CD4-positive, CD25-positive, alpha-beta regulatory T cell (primary cell): ENCODE measurements at regions not wholly inside any gene's neighbourhood (a gene's known extent, or its start where the extent isn't known, plus 50 kb on each side); places are given as distances from the start of the nearest gene placed in this dataset.

ENCODE experiments used
- ATAC-seq, 2 donors: fragments of 150-1000 bp; cut with Tn5 transposase; one replicate each; pipeline ENCODE4 v1.10.0; 2021; ENCODE audit warnings: low read depth in 2 of 2, moderate number of reproducible peaks in 2 of 2, moderate library complexity in 1 of 2
- DNase-seq, 3 donors: peaks; one replicate each; pipeline versions ENCODE4 v3.0.0 to v3.0.0-alpha.2; 2012 to 2022; ENCODE audit warnings: mixed read lengths in 1 of 3
- H3K27ac ChIP-seq: one replicate; pipeline ENCODE4 v1.7.0; 2013; ENCODE audit warnings: mild to moderate bottlenecking, low read length; ENCODE audit not compliant: insufficient read depth, poor library complexity, severe bottlenecking
- H3K27me3 ChIP-seq: one replicate; pipeline ENCODE4 v1.7.0; 2013; ENCODE audit warnings: low read length; ENCODE audit not compliant: control insufficient read depth, insufficient read depth
- H3K36me3 ChIP-seq: one replicate; pipeline ENCODE4 v1.7.0; 2013; ENCODE audit warnings: mild to moderate bottlenecking, low read length, moderate library complexity; ENCODE audit not compliant: control insufficient read depth, insufficient read depth
- H3K4me1 ChIP-seq: 2 replicates; pipeline ENCODE4 v1.7.0; 2013; ENCODE audit warnings: mild to moderate bottlenecking, low read length; ENCODE audit not compliant: insufficient read depth, control insufficient read depth, poor library complexity, severe bottlenecking
- H3K4me3 ChIP-seq: one replicate; pipeline ENCODE4 v1.7.0; 2013; ENCODE audit warnings: low read depth, mild to moderate bottlenecking, low read length, moderate library complexity
- H3K9me3 ChIP-seq, 2 experiments: 1 replicate in 1 of 2; 2 replicates in 1 of 2; pipeline ENCODE4 v1.7.0; 2013; ENCODE audit warnings: low read length in 2 of 2, mild to moderate bottlenecking in 1 of 2, moderate library complexity in 1 of 2; ENCODE audit not compliant: control insufficient read depth in 2 of 2
- H3K27ac Mint-ChIP-seq, 3 donors: one replicate each; pipeline ENCODE4 v1.8.0; 2020 to 2022; ENCODE audit warnings: mild to moderate bottlenecking in 3 of 3, mixed read lengths in 3 of 3, moderate library complexity in 2 of 3
- H3K27me3 Mint-ChIP-seq: one replicate; pipeline ENCODE4 v1.8.0; 2022; ENCODE audit warnings: mild to moderate bottlenecking, mixed read lengths
- H3K36me3 Mint-ChIP-seq: one replicate; pipeline ENCODE4 v1.8.0; 2020; ENCODE audit warnings: mixed read lengths
- H3K4me1 Mint-ChIP-seq, 4 donors: one replicate each; pipeline ENCODE4 v1.8.0; 2020 to 2022; ENCODE audit warnings: mixed read lengths in 4 of 4, mild to moderate bottlenecking in 1 of 4
- H3K4me3 Mint-ChIP-seq, 4 donors: one replicate each; pipeline ENCODE4 v1.8.0; 2020 to 2022; ENCODE audit warnings: mild to moderate bottlenecking in 4 of 4, mixed read lengths in 4 of 4, moderate library complexity in 3 of 4
- H3K9me3 Mint-ChIP-seq, 7 donors: one replicate each; pipeline ENCODE4 v1.8.0; 2020 to 2022; ENCODE audit warnings: mixed read lengths in 7 of 7, mild to moderate bottlenecking in 3 of 7, moderate library complexity in 2 of 7

- ATAC-seq, result no peak
- no peak overlapping the region for H3K4me3 Mint-ChIP-seq
- H3K27me3 Mint-ChIP-seq, result peaks cover 4% of the 10 kb centered on the region
- H3K27ac Mint-ChIP-seq, result no peak overlapping the region
- Histone ChIP-seq H3K4me3 (no peak overlapping the region), H3K27ac (no peak overlapping the region), H3K36me3 (no peaks in the 10 kb centered on the region), H3K4me1 (no peaks in the 10 kb centered on the region), H3K27me3 (no peaks in the 10 kb centered on the region), H3K9me3 (no peaks in the 10 kb centered on the region)
- peaks cover 0 to 1% (median 0%) of the 10 kb centered on the region in 7 donors for H3K9me3 Mint-ChIP-seq
- H3K4me1 Mint-ChIP-seq, result no peaks in the 10 kb centered on the region
- DNase-seq, result no peak
- H3K36me3 Mint-ChIP-seq, result no peaks in the 10 kb centered on the region
These were observed 91.1 kb upstream of the NR3C1 start for GRCh38 chr5:143494595-143494994.

DNA sequence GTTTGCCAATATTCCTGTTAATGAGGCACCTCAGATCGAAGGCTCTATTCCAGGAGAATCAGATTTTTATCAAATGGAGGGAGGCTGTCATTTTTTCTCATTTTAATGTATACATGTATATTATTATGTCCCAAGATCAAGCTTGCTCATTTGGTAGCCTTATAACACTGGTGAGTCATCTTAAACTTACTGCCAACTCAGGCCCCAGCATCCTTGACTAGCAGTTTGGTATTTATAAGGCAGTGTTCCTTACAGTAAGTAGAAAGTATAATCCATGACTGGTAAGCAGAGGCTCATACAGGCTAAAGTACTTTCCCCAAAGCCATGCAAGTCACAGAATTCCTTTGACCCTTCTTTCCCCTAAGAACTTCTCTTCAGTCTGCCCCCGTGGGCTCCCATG, 90.7 kb upstream of the NR3C1 start:
- Histone ChIP-seq H3K9me3 (no peaks in the 10 kb centered on the region), H3K4me1 (no peaks in the 10 kb centered on the region), H3K36me3 (no peaks in the 10 kb centered on the region), H3K27me3 (no peaks in the 10 kb centered on the region), H3K4me3 (no peak overlapping the region), H3K27ac (no peak overlapping the region)
- ATAC-seq (no peak), DNase-seq (no peak)
- peaks cover 0 to 1% (median 0%) of the 10 kb centered on the region in 7 donors for H3K9me3 Mint-ChIP-seq
- no peak overlapping the region for H3K27ac Mint-ChIP-seq
- peaks cover 4% of the 10 kb centered on the region for H3K27me3 Mint-ChIP-seq
- no peaks in the 10 kb centered on the region for H3K4me1 Mint-ChIP-seq
- no peaks in the 10 kb centered on the region for H3K36me3 Mint-ChIP-seq
- H3K4me3 Mint-ChIP-seq, result no peak overlapping the region

- H3K27me3 ChIP-seq, result no peaks in the 10 kb centered on the region
- H3K4me1 Mint-ChIP-seq, result no peaks in the 10 kb centered on the region
- H3K27ac ChIP-seq, result no peak overlapping the region
- no peaks in the 10 kb centered on the region for H3K9me3 ChIP-seq
- H3K36me3 ChIP-seq, result no peaks in the 10 kb centered on the region
- no peak overlapping the region for H3K4me3 ChIP-seq
- peaks cover 4% of the 10 kb centered on the region for H3K27me3 Mint-ChIP-seq
- ATAC-seq, result no peak
- H3K27ac Mint-ChIP-seq, result no peak overlapping the region
- H3K9me3 Mint-ChIP-seq, result peaks cover 0 to 1% (median 0%) of the 10 kb centered on the region in 7 donors
- H3K4me1 ChIP-seq, result no peaks in the 10 kb centered on the region
- no peaks in the 10 kb centered on the region for H3K36me3 Mint-ChIP-seq
- no peak for DNase-seq
- H3K4me3 Mint-ChIP-seq, result no peak overlapping the region
These were observed 89.3 kb upstream of the NR3C1 start for GRCh38 chr5:143492783-143493182.

GRCh38 chr5:143491646-143492045, 88.2 kb upstream of the NR3C1 start:
- Mint-ChIP-seq H3K27ac (no peak overlapping the region), H3K4me3 (no peak overlapping the region), H3K36me3 (no peaks in the 10 kb centered on the region), H3K9me3 (peaks cover 0 to 1% (median 0%) of the 10 kb centered on the region in 7 donors), H3K27me3 (peaks cover 4% of the 10 kb centered on the region), H3K4me1 (no peaks in the 10 kb centered on the region)
- Histone ChIP-seq H3K4me3 (no peak overlapping the region), H3K27ac (no peak overlapping the region), H3K27me3 (no peaks in the 10 kb centered on the region), H3K36me3 (no peaks in the 10 kb centered on the region), H3K9me3 (no peaks in the 10 kb centered on the region), H3K4me1 (no peaks in the 10 kb centered on the region)
- ATAC-seq, result no peak
- DNase-seq, result no peak

GRCh38 chr5:143488381-143488780, 84.9 kb upstream of the NR3C1 start:
- Histone ChIP-seq H3K4me1 (no peaks in the 10 kb centered on the region), H3K36me3 (no peaks in the 10 kb centered on the region), H3K9me3 (no peaks in the 10 kb centered on the region), H3K27me3 (no peaks in the 10 kb centered on the region), H3K27ac (no peak overlapping the region), H3K4me3 (no peak overlapping the region)
- no peaks in the 10 kb centered on the region for H3K36me3 Mint-ChIP-seq
- no peak for ATAC-seq
- no peaks in the 10 kb centered on the region for H3K4me1 Mint-ChIP-seq
- H3K27ac Mint-ChIP-seq, result no peak overlapping the region
- H3K9me3 Mint-ChIP-seq, result peaks cover 0 to 2% (median 0%) of the 10 kb centered on the region in 7 donors
- DNase-seq, result no peak
- H3K4me3 Mint-ChIP-seq, result no peak overlapping the region
- H3K27me3 Mint-ChIP-seq, result peaks cover 15% of the 10 kb centered on the region

DNA sequence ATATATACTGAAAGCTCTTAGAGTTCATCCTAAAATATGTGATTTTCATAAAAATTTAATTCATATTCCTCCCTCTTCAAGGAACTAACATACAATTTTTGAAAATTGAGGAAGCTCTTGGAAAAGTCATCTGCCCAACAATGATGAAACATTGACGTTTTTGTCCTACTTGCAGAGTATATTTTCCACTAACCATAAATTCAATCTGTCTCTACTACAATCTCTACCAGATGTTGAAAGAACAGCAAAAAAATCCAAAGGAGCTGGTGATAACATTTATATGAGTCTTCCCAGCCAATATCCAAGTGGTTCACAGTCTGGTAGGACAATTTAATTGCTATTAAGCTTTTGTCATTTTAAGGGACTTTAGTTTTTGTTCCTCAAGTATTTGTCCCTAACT, 81.1 kb upstream of the NR3C1 start:
- H3K4me3 ChIP-seq, result no peak overlapping the region
- ATAC-seq, result no peak
- H3K4me3 Mint-ChIP-seq, result no peak overlapping the region
- H3K9me3 ChIP-seq, result no peaks in the 10 kb centered on the region
- no peaks in the 10 kb centered on the region for H3K27me3 ChIP-seq
- H3K27ac Mint-ChIP-seq, result no peak overlapping the region
- no peaks in the 10 kb centered on the region for H3K36me3 ChIP-seq
- no peaks in the 10 kb centered on the region for H3K4me1 ChIP-seq
- no peaks in the 10 kb centered on the region for H3K4me1 Mint-ChIP-seq
- peaks cover 11% of the 10 kb centered on the region for H3K27me3 Mint-ChIP-seq
- no peaks in the 10 kb centered on the region for H3K36me3 Mint-ChIP-seq
- peaks cover 0 to 2% (median 0%) of the 10 kb centered on the region in 7 donors for H3K9me3 Mint-ChIP-seq
- no peak for DNase-seq
- no peak overlapping the region for H3K27ac ChIP-seq

DNA sequence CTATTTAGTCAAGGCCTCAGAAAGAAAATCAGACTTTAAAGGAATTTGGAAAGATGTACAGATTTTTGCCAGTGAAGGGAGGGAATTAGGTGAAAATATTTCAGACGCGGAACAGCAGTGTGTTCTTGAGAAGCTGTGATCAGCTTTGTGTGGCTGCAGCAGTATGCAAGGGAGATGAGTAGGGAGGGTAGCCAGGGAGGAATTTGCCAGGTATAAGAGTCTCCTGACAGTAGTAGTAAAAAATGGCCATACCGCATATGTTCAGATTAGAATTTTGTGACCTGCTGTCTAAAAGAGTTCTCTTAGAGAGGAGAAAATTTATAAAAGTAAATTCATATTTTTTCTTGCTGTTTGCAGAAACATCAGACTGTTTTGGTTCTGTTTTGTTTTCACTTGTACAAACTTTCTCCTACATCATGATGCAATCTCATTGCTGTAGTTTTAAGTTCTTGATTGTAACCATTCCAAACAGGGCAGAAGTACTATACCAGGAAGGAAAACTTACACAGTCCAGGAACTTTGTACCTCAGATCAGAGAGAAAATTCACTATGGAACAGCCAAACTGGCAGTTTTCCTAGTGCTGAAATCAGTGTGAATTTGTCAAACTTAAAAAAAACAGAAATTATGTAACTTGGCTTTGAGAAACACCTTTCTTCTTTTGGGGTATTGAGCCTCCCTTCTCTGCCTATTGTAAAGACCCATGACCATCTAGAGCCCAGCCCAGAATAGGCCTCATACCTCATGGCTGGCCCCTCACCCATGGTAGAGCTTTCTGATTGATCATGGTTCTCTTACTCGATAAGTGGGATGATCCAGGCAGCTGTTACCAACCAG, 78.4 kb upstream of the NR3C1 start:
- H3K4me3 Mint-ChIP-seq, result no peak overlapping the region
- no peaks in the 10 kb centered on the region for H3K9me3 ChIP-seq
- H3K4me1 ChIP-seq, result no peaks in the 10 kb centered on the region
- H3K36me3 Mint-ChIP-seq, result no peaks in the 10 kb centered on the region
- ATAC-seq, result no peak
- no peaks in the 10 kb centered on the region for H3K27me3 ChIP-seq
- H3K27ac ChIP-seq, result no peak overlapping the region
- no peak overlapping the region for H3K27ac Mint-ChIP-seq
- no peaks in the 10 kb centered on the region for H3K36me3 ChIP-seq
- no peak overlapping the region for H3K4me3 ChIP-seq
- peaks cover 0 to 2% (median 0%) of the 10 kb centered on the region in 7 donors for H3K9me3 Mint-ChIP-seq
- H3K4me1 Mint-ChIP-seq, result no peaks in the 10 kb centered on the region
- DNase-seq, result no peak
- peaks cover 16% of the 10 kb centered on the region for H3K27me3 Mint-ChIP-seq

DNA sequence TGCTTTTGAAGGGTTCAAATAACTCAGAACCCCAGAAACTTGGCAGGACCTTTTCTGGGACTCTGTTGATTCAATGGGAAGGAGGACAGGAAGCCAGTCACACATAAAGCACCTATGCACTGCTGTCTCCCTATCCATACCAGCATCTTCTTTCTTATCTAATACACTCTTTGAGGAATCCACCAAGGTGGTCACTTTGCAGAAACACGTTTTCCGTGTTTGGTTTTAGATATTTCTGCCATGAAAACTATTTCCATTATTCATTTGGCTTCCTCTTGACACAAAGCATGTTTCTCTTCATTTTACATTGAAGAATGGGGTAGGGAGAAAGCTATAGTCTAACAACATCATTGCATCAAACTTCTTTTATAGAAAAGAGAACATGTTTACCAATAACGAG, 76.5 kb upstream of the NR3C1 start:
- Histone ChIP-seq H3K27ac (no peak overlapping the region), H3K27me3 (no peaks in the 10 kb centered on the region), H3K9me3 (no peaks in the 10 kb centered on the region), H3K4me3 (no peak overlapping the region), H3K4me1 (no peaks in the 10 kb centered on the region), H3K36me3 (no peaks in the 10 kb centered on the region)
- H3K4me1 Mint-ChIP-seq, result no peaks in the 10 kb centered on the region
- DNase-seq (no peak), ATAC-seq (no peak)
- H3K4me3 Mint-ChIP-seq, result no peak overlapping the region
- no peaks in the 10 kb centered on the region for H3K36me3 Mint-ChIP-seq
- H3K27ac Mint-ChIP-seq, result no peak overlapping the region
- H3K27me3 Mint-ChIP-seq, result peaks cover 5% of the 10 kb centered on the region
- peaks cover 0 to 2% (median 0%) of the 10 kb centered on the region in 7 donors for H3K9me3 Mint-ChIP-seq
